NT2/D1 (cell line): ENCODE measurements at regions not wholly inside any gene's neighbourhood (a gene's known extent, or its start where the extent isn't known, plus 50 kb on each side); places are given as distances from the start of the nearest gene placed in this dataset.

Experiments used
- DNase-seq: peaks from one replicate; pipeline ENCODE4 v3.0.0-alpha.2; 2011; ENCODE audit warnings: low read depth, low spot score
- H3K27me3 ChIP-seq: 2 replicates; pipeline ENCODE4 v1.6.0; 2011; ENCODE audit warnings: mild to moderate bottlenecking; ENCODE audit not compliant: insufficient read length, insufficient read depth
- H3K36me3 ChIP-seq: 2 replicates; pipeline ENCODE4 v1.6.1; 2011; ENCODE audit warnings: mild to moderate bottlenecking, low read length, mixed read lengths; ENCODE audit not compliant: insufficient read depth, insufficient read length
- H3K4me1 ChIP-seq: 2 replicates; pipeline ENCODE4 v1.5.1; 2011; ENCODE audit not compliant: insufficient read depth, insufficient read length
- H3K4me3 ChIP-seq: 2 replicates; pipeline ENCODE4 v1.5.1; 2011; ENCODE audit warnings: low read depth; ENCODE audit not compliant: insufficient read length
- H3K9ac ChIP-seq: 2 replicates; pipeline ENCODE4 v1.6.0; 2011; ENCODE audit warnings: low read depth; ENCODE audit not compliant: insufficient read length
- H3K9me3 ChIP-seq: 2 replicates; pipeline ENCODE4 v1.5.1; 2011; ENCODE audit warnings: mild to moderate bottlenecking, low read length; ENCODE audit not compliant: insufficient read depth
- SUZ12 ChIP-seq: IDR thresholded peaks from 2 replicates; pipeline ENCODE4 v1.6.1; 2011; ENCODE audit not compliant: insufficient read length, insufficient read depth; ENCODE audit errors: extremely low read depth
- YY1 ChIP-seq: IDR thresholded peaks from 2 replicates; pipeline ENCODE4 v1.6.1; 2011; ENCODE audit not compliant: insufficient read length, insufficient read depth
- ZNF274 ChIP-seq: IDR thresholded peaks from 2 replicates; pipeline ENCODE4 v1.6.1; 2011; ENCODE audit warnings: mild to moderate bottlenecking, low read depth, low read length

- H3K9ac ChIP-seq, result no peak overlapping the region
- no peak for DNase-seq
- no peaks in the 10 kb centered on the region for H3K4me1 ChIP-seq
- no peaks in the 10 kb centered on the region for H3K9me3 ChIP-seq
- no peaks in the 10 kb centered on the region for H3K27me3 ChIP-seq
- H3K36me3 ChIP-seq, result no peaks in the 10 kb centered on the region
- H3K4me3 ChIP-seq, result no peak overlapping the region
- TF ChIP-seq SUZ12, result no peak
- TF ChIP-seq ZNF274, result no peak
- no peak for TF ChIP-seq YY1
These were observed 1765.0 kb upstream of the FLRT2 start for GRCh38 chr14:83764656-83765599.

- Histone ChIP-seq H3K9ac (no peak overlapping the region), H3K36me3 (no peaks in the 10 kb centered on the region), H3K9me3 (no peaks in the 10 kb centered on the region), H3K4me3 (no peak overlapping the region), H3K27me3 (no peaks in the 10 kb centered on the region), H3K4me1 (no peaks in the 10 kb centered on the region)
- TF ChIP-seq YY1 (no peak), ZNF274 (no peak), SUZ12 (no peak)
- DNase-seq, result no peak
These were observed 1752.4 kb upstream of the FLRT2 start for GRCh38 chr14:83777516-83777915.

DNA sequence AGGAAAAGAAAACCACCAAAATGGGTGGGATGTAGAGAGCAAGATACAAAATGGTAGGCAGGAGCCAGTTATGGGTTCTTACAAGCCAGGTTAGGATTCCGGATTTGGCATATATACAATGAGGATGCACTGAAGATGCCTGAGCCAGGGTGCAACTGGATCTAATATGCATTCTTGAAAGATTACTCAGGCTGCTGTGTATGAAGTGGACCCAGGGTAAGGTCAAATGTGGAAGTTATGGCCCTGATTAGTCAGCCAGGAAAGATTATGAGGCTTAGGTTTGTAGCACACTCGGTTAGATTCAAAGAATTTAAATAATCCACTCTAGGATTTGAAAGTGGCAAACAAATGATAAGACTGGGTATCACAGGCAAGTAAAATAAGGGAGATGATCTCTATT, 1750.7 kb upstream of the FLRT2 start:
- no peaks in the 10 kb centered on the region for H3K9me3 ChIP-seq
- TF ChIP-seq SUZ12 (no peak), YY1 (no peak), ZNF274 (no peak)
- no peaks in the 10 kb centered on the region for H3K27me3 ChIP-seq
- no peak overlapping the region for H3K9ac ChIP-seq
- H3K4me1 ChIP-seq, result no peaks in the 10 kb centered on the region
- DNase-seq, result no peak
- H3K4me3 ChIP-seq, result no peak overlapping the region
- no peaks in the 10 kb centered on the region for H3K36me3 ChIP-seq

DNA sequence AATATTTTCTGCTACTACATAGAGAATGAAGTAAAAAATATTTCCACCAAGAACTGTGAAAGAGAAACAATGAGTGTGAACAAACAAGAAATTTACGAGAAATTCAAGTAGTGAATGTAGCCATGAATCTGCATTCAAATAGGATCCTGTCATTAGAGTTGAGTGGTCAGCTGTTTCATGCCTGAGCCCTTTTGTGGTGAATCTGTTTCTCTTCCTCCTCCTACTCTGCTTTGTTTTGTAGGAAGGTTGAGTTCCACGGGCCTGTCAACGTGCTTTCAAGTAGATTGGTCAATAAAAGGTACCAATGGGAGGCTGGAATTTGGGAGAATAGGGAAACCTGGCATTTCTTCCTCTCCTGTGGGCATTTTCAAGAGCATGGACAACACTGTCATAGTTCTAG, 1749.6 kb upstream of the FLRT2 start:
- Histone ChIP-seq H3K9me3 (no peaks in the 10 kb centered on the region), H3K4me3 (no peak overlapping the region), H3K4me1 (no peaks in the 10 kb centered on the region), H3K27me3 (no peaks in the 10 kb centered on the region), H3K9ac (no peak overlapping the region), H3K36me3 (no peaks in the 10 kb centered on the region)
- no peak for DNase-seq
- TF ChIP-seq SUZ12 (no peak), ZNF274 (no peak), YY1 (no peak)

DNA sequence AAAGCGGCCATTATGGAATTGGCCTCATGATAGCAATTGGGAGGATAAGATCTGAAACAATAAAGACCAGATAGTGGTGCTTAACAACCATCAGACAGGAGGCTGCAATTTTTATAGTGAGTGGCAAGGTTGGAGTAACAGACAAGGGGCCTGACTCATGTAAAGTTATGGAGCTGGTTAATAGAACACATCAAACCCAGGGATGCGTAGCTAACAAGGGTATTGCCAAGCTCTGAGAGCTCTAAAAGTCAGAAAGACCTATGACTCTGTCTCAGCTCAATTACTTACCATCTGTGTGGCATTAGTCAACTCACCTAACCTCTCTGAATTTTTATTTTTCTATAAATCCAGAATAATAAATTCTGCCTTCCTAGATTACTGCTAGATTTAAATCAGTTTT, 1731.5 kb upstream of the FLRT2 start:
- DNase-seq, result no peak
- TF ChIP-seq SUZ12 (no peak), ZNF274 (no peak), YY1 (no peak)
- no peaks in the 10 kb centered on the region for H3K9me3 ChIP-seq
- H3K36me3 ChIP-seq, result no peaks in the 10 kb centered on the region
- H3K27me3 ChIP-seq, result no peaks in the 10 kb centered on the region
- H3K4me1 ChIP-seq, result no peaks in the 10 kb centered on the region
- H3K4me3 ChIP-seq, result no peak overlapping the region
- H3K9ac ChIP-seq, result no peak overlapping the region

DNA sequence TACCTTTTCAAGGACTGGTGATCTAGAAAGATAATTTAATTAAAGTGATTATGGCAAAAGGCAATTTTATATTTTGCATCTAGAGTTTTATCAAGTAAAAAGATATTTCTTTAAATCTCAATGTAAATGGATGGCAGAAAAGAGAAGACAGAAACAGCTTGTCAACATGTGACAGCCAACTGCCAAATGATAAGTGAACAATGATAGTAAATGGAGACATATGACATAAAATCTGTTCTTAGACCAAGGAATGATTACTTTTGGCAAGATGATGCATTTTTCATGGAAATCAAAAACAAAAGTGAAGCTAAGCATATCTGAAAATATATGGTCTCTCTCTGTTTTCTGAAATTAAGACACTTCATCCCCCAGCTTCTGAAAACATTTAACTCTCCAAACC, 1730.7 kb upstream of the FLRT2 start:
- TF ChIP-seq ZNF274 (no peak), SUZ12 (no peak)
- Histone ChIP-seq H3K9me3 (no peaks in the 10 kb centered on the region), H3K9ac (no peak overlapping the region), H3K36me3 (no peaks in the 10 kb centered on the region), H3K4me3 (no peak overlapping the region), H3K27me3 (no peaks in the 10 kb centered on the region), H3K4me1 (no peaks in the 10 kb centered on the region)
- DNase-seq, result no peak

DNA sequence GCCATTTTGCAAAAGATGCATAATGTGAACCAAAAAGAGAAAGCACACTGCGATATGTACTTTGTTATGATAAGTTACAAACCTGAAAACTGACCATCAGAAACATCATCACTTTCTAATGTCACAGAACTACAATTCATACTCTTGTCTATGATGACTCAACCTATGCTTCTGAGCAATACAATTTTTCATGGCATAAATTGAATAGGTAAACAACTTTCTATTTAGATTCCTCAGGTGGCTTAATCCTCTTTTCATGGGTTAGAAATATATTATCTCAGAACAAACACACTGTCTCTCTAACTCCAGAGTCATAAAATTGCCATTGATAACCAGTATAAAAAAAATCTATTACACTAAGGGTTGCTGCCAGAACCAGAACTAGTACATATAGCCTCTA, 1715.0 kb upstream of the FLRT2 start:
- no peak overlapping the region for H3K9ac ChIP-seq
- TF ChIP-seq YY1 (no peak), SUZ12 (no peak), ZNF274 (no peak)
- no peaks in the 10 kb centered on the region for H3K9me3 ChIP-seq
- H3K4me3 ChIP-seq, result no peak overlapping the region
- no peaks in the 10 kb centered on the region for H3K36me3 ChIP-seq
- H3K4me1 ChIP-seq, result no peaks in the 10 kb centered on the region
- DNase-seq, result no peak
- no peaks in the 10 kb centered on the region for H3K27me3 ChIP-seq
